CD1c-positive myeloid dendritic cell (primary cell): ENCODE measurements at regions not wholly inside any gene's neighbourhood (a gene's known extent, or its start where the extent isn't known, plus 50 kb on each side); places are given as distances from the start of the nearest gene placed in this dataset.
"Not testable (repeated sequence)": the region's sequence is repeated elsewhere in the genome, so short reads cannot be mapped to it uniquely, and the experiment has no call there.

ENCODE experiments used
- DNase-seq: peaks from one replicate; pipeline ENCODE4 v3.0.0-alpha.2; 2016; ENCODE audit errors: extremely low spot score

DNA sequence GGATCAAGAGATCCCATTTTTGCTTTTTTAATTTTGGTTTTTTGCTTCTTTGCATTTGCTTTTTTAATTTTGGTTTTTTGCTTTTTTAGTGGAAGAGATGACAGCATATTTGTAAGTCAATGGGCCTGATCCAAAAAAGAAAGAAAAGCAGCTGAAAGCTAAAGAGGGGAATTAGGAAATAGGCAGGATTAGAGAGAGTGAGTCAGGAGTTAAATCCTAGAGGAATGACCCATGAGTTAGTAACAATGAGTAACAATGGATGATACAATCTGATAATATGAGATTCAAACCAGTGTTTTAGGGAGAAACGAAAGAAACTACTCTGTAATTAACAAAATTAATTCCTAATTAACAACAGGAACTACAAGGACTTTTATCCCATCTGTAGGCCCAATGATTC, 111.2 kb upstream of the SGCG start:
- no peak for DNase-seq

DNA sequence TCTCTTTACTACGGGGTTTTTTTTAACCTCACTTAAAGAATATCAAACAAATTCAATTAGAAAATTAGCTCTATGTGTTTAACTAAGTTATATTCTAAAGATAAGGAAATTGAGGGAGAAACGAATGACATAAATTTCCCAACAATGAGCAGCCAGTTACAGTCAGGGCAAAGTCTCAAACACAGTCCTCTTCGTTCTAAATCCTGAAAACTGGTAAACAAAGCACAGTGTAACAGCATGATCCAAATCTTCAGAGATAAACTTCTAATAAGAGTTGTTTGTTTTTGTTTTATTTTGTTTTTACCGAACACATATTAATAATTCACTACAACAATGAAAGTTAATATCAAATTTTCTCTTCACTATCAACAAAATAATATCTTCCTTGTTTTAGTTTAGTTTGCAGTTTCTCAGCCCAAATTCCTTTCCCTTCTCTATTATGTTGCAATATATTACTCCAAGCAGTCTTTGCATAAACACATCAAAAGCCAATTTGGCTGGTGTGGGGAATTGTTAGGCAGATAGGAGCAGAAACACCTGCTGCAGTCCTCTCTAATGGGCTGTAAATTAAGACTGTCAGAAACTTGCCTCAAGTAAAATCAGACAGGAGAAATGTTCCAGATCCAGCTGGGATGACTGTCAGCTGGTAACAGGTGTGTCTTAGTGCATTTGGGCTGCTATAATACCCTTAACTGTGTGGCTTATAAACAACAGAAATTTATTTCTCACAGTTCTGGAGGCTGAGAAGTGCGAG, 106.5 kb upstream of the SGCG start:
- no peak for DNase-seq

DNA sequence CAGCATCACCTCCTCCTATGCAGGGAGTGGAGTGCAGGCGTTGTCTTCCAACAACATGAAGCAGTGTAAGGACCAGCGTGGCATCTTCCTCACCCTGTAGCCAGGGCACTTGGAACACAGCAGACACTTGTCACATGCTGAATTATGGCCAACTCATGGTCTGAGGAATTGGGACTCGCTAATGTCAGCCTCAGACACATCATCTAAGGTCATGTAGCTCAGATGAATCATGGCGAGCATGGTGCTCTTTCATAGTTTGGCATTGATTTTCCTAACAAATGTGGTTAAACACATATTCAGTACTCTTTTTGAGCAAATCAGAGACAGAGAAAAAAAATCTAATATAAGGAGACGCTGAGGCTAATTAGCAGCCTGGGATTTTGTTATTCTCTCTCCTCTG, 99.6 kb upstream of the SGCG start:
- DNase-seq: no peak

DNA sequence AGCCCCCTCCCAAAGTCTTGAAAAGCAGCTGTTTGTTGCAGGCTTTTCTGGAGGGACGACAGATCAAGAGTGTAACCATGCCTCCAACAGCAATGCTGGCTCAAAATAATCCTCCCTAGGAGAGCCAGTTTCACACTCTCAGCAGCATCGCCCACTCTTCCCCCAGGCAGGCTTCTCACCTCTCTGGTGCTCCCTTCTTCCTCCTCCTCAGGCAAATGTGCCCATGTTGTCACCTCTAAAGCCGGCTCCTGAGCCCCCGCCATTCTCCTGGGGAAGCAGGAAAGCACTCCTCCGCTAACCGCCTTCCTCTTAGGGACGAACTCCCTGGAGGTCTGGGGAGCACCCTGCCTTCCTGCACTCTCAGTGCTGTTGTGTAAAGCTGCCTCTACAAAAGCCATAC, 98.9 kb upstream of the SGCG start:
- DNase-seq: no peak

DNA sequence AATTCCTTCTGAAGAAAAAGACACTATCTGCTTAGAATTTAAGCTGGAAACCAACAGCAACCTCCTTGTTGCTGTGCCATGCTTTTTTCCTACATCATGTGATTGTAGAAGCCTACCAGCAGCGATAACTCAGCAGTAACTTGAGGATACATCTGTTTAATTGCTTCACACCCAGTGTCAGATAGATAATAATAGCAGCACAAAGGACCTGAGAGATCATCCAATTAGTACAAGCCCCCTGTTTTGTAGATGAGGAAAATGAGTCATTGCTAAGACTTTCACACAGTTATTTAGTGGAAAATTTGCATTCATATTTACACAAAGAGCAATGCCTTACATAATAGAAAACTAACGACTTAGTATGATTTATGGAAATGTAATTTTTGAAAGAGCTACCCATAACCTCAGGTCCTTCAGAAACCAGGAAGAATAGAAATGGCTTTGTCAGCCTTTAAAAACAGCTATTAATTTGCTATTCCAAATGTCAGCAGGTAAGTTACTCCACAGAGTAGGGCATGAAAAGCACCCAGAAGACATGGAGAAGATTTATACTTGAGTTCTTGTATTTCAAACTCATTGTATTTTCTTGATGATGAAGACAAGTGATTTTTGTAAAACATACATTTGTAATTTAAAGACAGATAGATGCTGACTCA, 93.7 kb upstream of the SGCG start:
- DNase-seq: no peak

DNA sequence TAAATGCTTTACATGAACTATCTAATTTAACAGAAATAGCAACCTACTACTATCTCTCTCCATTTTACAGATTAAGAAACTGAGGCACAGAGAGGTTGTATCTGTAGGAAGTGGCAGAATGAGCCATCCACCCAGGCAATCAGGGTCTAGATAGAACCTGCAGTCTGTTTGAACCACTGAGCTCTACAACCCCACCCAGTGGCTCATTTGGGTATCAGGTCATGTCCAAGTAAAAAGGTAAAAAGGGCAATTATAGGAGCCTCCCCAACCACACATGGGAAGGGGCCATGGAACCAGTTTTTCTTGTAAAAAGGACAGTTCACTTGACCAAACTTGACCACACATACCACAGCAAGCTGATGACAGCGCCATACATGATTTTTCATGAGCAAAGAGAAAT, 92.9 kb upstream of the SGCG start:
- peak; percentile 3 for DNase-seq

DNA sequence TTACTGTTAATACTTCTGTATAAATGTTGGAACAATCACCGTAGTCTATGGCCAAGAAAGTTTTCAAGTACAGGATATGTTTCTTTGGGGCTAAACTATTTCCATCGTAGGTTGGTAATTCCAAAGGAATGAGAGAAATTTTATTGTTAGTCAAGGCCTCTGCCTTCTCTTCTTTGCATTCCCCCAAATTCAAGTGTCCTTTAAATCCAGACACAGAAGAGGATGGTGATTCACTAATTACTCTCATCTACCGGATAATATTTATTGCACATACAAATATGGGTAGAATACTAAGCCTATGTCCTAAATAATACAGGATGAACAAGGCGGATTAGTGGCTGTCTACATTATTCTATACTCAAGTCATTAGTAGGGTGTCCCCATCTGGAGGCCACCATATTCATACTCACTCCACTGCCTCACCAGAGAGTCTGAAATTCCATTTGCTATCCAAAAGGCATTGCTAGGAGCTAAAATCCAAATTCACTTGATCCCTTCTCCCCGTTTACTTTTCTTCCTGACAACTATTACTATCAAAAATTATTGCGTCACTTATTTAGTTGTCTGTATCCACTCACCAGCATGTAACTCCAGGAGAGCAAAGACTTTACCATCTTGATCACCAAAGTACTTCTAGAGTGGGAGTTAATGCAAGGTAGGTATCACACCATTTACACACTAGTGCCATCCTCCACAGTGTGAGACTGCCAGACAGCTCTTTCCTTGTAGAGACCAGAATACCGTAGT, 82.4 kb upstream of the SGCG start:
- DNase-seq: no peak

DNA sequence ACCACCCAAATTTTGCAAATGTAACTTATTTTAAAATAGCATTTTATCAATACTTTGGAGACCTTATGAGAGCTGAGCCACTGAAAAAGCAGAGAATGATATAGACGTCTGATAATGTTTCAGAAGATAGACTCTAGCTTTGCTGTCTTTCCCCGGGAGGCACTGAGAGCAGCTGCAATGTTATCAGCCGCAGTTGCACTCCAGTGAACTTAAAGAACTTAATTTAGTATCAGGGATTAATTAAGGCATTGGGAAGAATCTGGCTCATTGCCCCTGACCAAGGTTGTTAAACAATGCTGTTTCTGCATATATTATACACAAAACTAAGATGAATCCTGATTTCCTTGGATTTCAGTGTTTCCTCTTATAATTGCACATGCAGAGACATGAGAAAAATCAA, 75.7 kb upstream of the SGCG start:
- DNase-seq: no peak

DNA sequence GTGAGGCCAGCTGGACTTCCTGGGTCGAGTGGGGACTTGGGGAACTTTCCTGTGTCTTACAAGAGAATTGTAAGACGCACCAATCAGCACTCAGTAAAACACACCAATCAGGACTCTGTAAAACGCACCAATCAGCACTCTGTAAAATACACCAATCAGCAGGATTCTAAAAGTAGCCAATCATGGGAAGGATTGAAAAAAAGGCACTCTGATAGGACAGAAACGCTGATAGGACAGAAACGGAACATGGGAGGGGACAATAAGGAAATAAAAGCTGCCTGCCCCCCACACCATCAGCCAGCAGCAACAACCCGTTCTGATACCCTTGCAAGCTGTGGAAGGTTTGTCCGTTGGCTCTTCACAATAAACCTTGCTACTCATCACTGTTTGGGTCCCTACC, 73.1 kb upstream of the SGCG start:
- DNase-seq: no peak

DNA sequence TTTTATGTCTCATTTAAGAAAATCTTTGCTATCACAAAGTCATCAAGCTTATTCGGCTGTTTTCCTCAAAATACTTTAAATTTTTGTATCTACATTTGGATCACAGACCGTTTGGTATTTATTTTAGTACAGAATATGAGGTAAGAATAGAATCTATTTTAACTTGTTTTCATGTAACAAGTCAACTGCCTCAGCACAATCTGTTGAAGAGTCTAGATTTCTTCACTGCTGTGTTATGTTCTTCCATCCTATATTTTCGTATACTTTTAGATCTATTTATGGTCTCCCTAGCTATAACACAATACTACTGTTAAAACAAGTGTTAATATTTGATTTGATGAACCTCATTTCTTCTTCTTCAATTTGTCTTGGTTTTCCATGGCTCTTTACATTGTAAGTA, 61.6 kb upstream of the SGCG start:
- DNase-seq: no peak

DNA sequence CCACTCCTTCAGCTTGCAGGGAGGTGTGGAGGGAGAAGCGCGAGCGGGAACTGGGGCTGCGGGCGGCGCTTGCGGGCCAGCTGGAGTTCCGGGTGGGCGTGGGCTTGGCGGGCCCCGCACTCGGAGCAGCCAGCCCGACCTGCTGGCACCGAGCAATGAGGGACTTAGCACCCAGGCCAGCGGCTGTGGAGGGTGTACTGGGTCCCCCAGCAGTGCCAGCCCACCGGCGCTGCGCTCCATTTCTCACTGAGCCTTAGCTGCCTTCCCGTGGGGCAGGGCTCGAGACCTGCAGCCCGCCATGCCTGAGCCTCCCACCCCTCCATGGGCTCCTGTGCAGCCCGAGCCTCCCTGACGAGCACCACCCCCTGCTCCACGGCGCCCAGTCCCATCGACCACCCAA, 53.2 kb upstream of the SGCG start:
- DNase-seq: not testable (repeated sequence)

DNA sequence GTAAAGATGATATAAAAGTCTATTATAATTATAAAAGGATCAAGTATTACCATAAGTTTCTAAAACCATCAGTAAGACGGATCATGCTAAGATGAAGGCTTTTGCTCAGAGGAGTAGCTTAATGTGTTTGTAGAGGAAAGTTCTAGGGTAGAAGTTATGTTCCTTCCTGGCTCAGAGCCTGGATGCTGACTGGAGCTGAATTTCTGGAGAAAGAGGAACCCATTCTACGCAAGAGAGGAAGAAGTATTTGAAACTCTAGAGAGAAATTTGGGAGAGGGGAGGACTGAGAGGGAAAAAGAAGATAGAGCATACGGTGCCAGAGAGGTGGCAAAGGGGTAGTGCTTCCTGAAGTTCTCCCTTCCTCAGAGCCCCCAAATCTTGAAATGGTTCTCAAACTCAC, 51.4 kb upstream of the SGCG start:
- peak; percentile 61 for DNase-seq
